HL-60 (cell line): ENCODE measurements at regions not wholly inside any gene's neighbourhood (a gene's known extent, or its start where the extent isn't known, plus 50 kb on each side); places are given as distances from the start of the nearest gene placed in this dataset.
A peak's percentile ranks its signal among the peaks of the same experiment; 100 is the strongest.

ENCODE experiments used
- DNase-seq, 2 experiments: peaks; one replicate each; pipeline ENCODE4 v3.0.0-alpha.2; 2010 to 2020; ENCODE audit warnings: low read depth in 1 of 2, low spot score in 1 of 2
- H3K27ac ChIP-seq: fragments of 250-450 bp; sonication (Bioruptor Pico); replicated peaks from 2 replicates; pipeline ENCODE4 v1.5.1; 2020; ENCODE audit warnings: mild to moderate bottlenecking, moderate library complexity
- H3K27me3 ChIP-seq: fragments of 250-450 bp; sonication (Bioruptor Pico); 2 replicates; pipeline ENCODE4 v1.5.1; 2021; ENCODE audit warnings: mild to moderate bottlenecking, moderate library complexity; ENCODE audit not compliant: insufficient read depth, poor library complexity, severe bottlenecking
- H3K4me3 ChIP-seq: replicated peaks from 2 replicates; pipeline ENCODE4 v1.5.1; 2011; ENCODE audit warnings: mild to moderate bottlenecking, control low read depth, low read length; ENCODE audit not compliant: insufficient read depth
- CTCF ChIP-seq: IDR thresholded peaks from one replicate; pipeline ENCODE4 v1.5.1; 2011; ENCODE audit warnings: low read length, control low read depth, inconsistent platforms; ENCODE audit not compliant: insufficient read depth
- GABPA ChIP-seq: IDR thresholded peaks from 2 replicates; pipeline ENCODE4 v1.6.1; 2012; ENCODE audit warnings: low read depth
- POLR2AphosphoS5 ChIP-seq: IDR thresholded peaks from 2 replicates; pipeline ENCODE4 v1.6.1; 2012; ENCODE audit warnings: low read depth
- REST ChIP-seq: IDR thresholded peaks from 2 replicates; pipeline ENCODE4 v1.6.1; 2012; ENCODE audit warnings: low read depth; ENCODE audit not compliant: insufficient replicate concordance
- SPI1 ChIP-seq: IDR thresholded peaks from 2 replicates; pipeline ENCODE4 v1.6.1; 2012; ENCODE audit warnings: low read depth, mild to moderate bottlenecking, borderline replicate concordance

- Histone ChIP-seq H3K27me3 (no peaks in the 10 kb centered on the region), H3K27ac (peak overlapping the region; percentile 1; the same call in 1 of the 2 replicates), H3K4me3 (no peak overlapping the region)
- no peak for DNase-seq
- TF ChIP-seq CTCF (no peak), GABPA (no peak), POLR2AphosphoS5 (no peak), SPI1 (no peak), REST (no peak)
Measured at GRCh38 chr12:20289520-20289919, 78.8 kb upstream of the PDE3A start.

- no peak for DNase-seq
- TF ChIP-seq GABPA (no peak), REST (no peak), CTCF (no peak), SPI1 (no peak)
- H3K27ac ChIP-seq = no peak overlapping the region
- H3K4me3 ChIP-seq = no peak overlapping the region
- no peaks in the 10 kb centered on the region for H3K27me3 ChIP-seq
Measured at GRCh38 chr12:20300457-20300856, 67.9 kb upstream of the PDE3A start.

GRCh38 chr12:20305470-20305869, 62.9 kb upstream of the PDE3A start:
- Histone ChIP-seq H3K27ac (no peak overlapping the region), H3K27me3 (no peaks in the 10 kb centered on the region), H3K4me3 (no peak overlapping the region)
- DNase-seq = no peak
- no peak for TF ChIP-seq POLR2AphosphoS5
- no peak for TF ChIP-seq REST
- TF ChIP-seq SPI1 = no peak
- TF ChIP-seq CTCF = no peak
- no peak for TF ChIP-seq GABPA
